ENCODE measurements at regions not wholly inside any gene's neighbourhood (a gene's known extent, or its start where the extent isn't known, plus 50 kb on each side); places are given as distances from the start of the nearest gene placed in this dataset.

DNA sequence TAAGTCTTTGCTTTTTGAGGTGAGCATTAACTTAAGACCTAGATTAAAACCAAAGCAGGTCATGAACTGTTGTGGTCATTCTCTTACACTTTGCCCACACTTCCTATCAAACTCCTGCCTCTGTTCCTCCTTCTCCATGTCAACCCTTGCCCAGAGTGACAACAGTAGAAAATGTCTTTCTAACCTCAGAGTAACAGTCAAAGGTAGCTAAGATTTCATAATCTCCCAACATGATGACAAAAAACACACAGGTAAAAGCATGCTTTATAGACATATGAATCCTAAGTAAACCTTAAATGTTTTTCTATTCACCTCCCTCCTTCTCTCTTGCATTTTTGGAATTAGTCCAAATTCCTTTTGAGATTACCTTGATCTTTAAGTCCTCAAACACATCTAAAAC, 422.3 kb downstream of the SPATA31D1 start:
- TF ChIP-seq POLR2A (IDR thresholded peaks at IDR 0.05): no peak
- TF ChIP-seq, protein P1, sequence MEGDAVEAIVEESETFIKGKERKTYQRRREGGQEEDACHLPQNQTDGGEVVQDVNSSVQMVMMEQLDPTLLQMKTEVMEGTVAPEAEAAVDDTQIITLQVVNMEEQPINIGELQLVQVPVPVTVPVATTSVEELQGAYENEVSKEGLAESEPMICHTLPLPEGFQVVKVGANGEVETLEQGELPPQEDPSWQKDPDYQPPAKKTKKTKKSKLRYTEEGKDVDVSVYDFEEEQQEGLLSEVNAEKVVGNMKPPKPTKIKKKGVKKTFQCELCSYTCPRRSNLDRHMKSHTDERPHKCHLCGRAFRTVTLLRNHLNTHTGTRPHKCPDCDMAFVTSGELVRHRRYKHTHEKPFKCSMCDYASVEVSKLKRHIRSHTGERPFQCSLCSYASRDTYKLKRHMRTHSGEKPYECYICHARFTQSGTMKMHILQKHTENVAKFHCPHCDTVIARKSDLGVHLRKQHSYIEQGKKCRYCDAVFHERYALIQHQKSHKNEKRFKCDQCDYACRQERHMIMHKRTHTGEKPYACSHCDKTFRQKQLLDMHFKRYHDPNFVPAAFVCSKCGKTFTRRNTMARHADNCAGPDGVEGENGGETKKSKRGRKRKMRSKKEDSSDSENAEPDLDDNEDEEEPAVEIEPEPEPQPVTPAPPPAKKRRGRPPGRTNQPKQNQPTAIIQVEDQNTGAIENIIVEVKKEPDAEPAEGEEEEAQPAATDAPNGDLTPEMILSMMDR (IDR thresholded peaks at IDR 0.05): no peak

Data from esophagus squamous epithelium (tissue), 4 donors.